ENCODE measurements at regions not wholly inside any gene's neighbourhood (a gene's known extent, or its start where the extent isn't known, plus 50 kb on each side); places are given as distances from the start of the nearest gene placed in this dataset.
A peak's percentile ranks its signal among the peaks of the same experiment; 100 is the strongest.

- DNase-seq: no peak
- no peaks in the 10 kb centered on the region for H3K9me3 ChIP-seq
- H3K36me3 ChIP-seq: no peaks in the 10 kb centered on the region
- intact Hi-C loops (cut with DNase I; ENCODE audit: low total_unique reads) (no loop called here), in situ Hi-C loops (cut with MboI; ENCODE audit: low pct_ligation_motif_present in 1 of 4, low pct_unique_long_range_greater_than_20kb in 1 of 4, low sequenced_read_pairs in 3 of 4) (no loop called here)
- H3K4me1 ChIP-seq: no peaks in the 10 kb centered on the region
- TF ChIP-seq POLR2A (IDR thresholded peaks at IDR 0.05) (no peak), POLR2AphosphoS5 (IDR thresholded peaks at IDR 0.05) (no peak), EP300 (IDR thresholded peaks at IDR 0.05; ENCODE audit: low read depth) (no peak)
- TF ChIP-seq, protein P1, sequence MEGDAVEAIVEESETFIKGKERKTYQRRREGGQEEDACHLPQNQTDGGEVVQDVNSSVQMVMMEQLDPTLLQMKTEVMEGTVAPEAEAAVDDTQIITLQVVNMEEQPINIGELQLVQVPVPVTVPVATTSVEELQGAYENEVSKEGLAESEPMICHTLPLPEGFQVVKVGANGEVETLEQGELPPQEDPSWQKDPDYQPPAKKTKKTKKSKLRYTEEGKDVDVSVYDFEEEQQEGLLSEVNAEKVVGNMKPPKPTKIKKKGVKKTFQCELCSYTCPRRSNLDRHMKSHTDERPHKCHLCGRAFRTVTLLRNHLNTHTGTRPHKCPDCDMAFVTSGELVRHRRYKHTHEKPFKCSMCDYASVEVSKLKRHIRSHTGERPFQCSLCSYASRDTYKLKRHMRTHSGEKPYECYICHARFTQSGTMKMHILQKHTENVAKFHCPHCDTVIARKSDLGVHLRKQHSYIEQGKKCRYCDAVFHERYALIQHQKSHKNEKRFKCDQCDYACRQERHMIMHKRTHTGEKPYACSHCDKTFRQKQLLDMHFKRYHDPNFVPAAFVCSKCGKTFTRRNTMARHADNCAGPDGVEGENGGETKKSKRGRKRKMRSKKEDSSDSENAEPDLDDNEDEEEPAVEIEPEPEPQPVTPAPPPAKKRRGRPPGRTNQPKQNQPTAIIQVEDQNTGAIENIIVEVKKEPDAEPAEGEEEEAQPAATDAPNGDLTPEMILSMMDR (IDR thresholded peaks at IDR 0.05): no peak
- H3K27ac ChIP-seq: no peak overlapping the region
- whole genome bisulfite sequencing, 2 donors (ENCODE audit: low coverage in 1 of 2): 61 to 74% methylated on average over 4 to 5 of the region's 5 CpGs
- H3K4me3 ChIP-seq: no peak overlapping the region
- H3K27me3 ChIP-seq: no peaks in the 10 kb centered on the region
These were observed 861.1 kb upstream of the KLHL1 start for GRCh38 chr13:70969321-70969720.

DNA sequence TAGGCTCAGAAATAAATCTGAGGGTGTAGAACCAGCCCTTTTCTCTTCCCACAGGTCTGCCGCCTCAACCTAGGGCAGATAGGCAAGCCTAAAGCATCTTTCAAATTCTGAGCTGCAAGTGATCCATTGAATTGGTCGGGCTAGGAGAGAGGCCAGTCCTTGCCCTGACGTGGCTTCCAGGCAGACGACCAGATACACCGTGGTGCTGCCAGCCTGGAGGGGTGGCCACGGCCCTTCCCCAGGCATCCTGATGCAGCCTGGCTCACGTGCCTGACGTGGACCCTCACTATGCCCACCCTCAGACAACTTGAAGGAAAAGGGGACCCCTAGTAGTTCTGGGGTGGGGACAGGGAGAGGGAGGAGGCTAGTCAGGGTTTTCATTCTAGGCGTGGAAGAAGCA lies 859.3 kb upstream of the KLHL1 start:
- Histone ChIP-seq H3K36me3 (no peaks in the 10 kb centered on the region), H3K27ac (no peak overlapping the region), H3K4me1 (no peaks in the 10 kb centered on the region), H3K9me3 (no peaks in the 10 kb centered on the region), H3K27me3 (no peaks in the 10 kb centered on the region), H3K4me3 (no peak overlapping the region)
- intact Hi-C loops (cut with DNase I; ENCODE audit: low total_unique reads): no loop called here
- in situ Hi-C loops (cut with MboI; ENCODE audit: low pct_ligation_motif_present in 1 of 4, low pct_unique_long_range_greater_than_20kb in 1 of 4, low sequenced_read_pairs in 3 of 4): no loop called here
- TF ChIP-seq, protein P1 (IDR thresholded peaks at IDR 0.05): no peak
- TF ChIP-seq POLR2AphosphoS5 (IDR thresholded peaks at IDR 0.05) (no peak), POLR2A (IDR thresholded peaks at IDR 0.05) (no peak), EP300 (IDR thresholded peaks at IDR 0.05; ENCODE audit: low read depth) (no peak)
- DNase-seq: no peak
- 67 to 86% methylated on average over 1 to 9 of the region's 9 CpGs for WGBS, 2 donors (ENCODE audit: low coverage in 1 of 2)

GRCh38 chr13:70964874-70965273 lies 856.6 kb upstream of the KLHL1 start:
- in situ Hi-C loops (cut with MboI; ENCODE audit: low pct_ligation_motif_present in 1 of 4, low pct_unique_long_range_greater_than_20kb in 1 of 4, low sequenced_read_pairs in 3 of 4) (no loop called here), intact Hi-C loops (cut with DNase I; ENCODE audit: low total_unique reads) (no loop called here)
- no peak for DNase-seq
- Histone ChIP-seq H3K36me3 (no peaks in the 10 kb centered on the region), H3K4me3 (no peak overlapping the region), H3K27me3 (no peaks in the 10 kb centered on the region), H3K9me3 (no peaks in the 10 kb centered on the region), H3K4me1 (no peaks in the 10 kb centered on the region), H3K27ac (no peak overlapping the region)
- WGBS, 2 donors (ENCODE audit: low coverage in 1 of 2): 21 to 58% methylated on average over 1 of the region's 1 CpG
- TF ChIP-seq POLR2A (IDR thresholded peaks at IDR 0.05): no peak
- TF ChIP-seq POLR2AphosphoS5 (IDR thresholded peaks at IDR 0.05): no peak
- no peak for TF ChIP-seq EP300 (IDR thresholded peaks at IDR 0.05; ENCODE audit: low read depth)
- TF ChIP-seq, protein P1 (IDR thresholded peaks at IDR 0.05): no peak

GRCh38 chr13:70964124-70964523 lies 855.9 kb upstream of the KLHL1 start:
- intact Hi-C loops (cut with DNase I; ENCODE audit: low total_unique reads) (no loop called here), in situ Hi-C loops (cut with MboI; ENCODE audit: low pct_ligation_motif_present in 1 of 4, low pct_unique_long_range_greater_than_20kb in 1 of 4, low sequenced_read_pairs in 3 of 4) (no loop called here)
- 67 to 73% methylated on average over 1 to 2 of the region's 2 CpGs for WGBS, 2 donors (ENCODE audit: low coverage in 1 of 2)
- Histone ChIP-seq H3K4me1 (no peaks in the 10 kb centered on the region), H3K36me3 (no peaks in the 10 kb centered on the region), H3K4me3 (no peak overlapping the region), H3K9me3 (no peaks in the 10 kb centered on the region), H3K27me3 (no peaks in the 10 kb centered on the region), H3K27ac (no peak overlapping the region)
- no peak for DNase-seq
- TF ChIP-seq, protein P1 (IDR thresholded peaks at IDR 0.05): peak in 1 of 5 experiments; percentile 28
- no peak for TF ChIP-seq EP300 (IDR thresholded peaks at IDR 0.05; ENCODE audit: low read depth)
